H1 (cell line): ENCODE measurements at regions not wholly inside any gene's neighbourhood (a gene's known extent, or its start where the extent isn't known, plus 50 kb on each side); places are given as distances from the start of the nearest gene placed in this dataset.

Experiments used
- CTCF ChIA-PET: fragments of 300-600 bp; sonication (Branson Sonifier 250); formaldehyde crosslinking; loops from one replicate; lab custom pipeline; 2021; ENCODE audit not compliant: partially characterized antibody; lab: Charles Lee
- POLR2A ChIA-PET: fragments of 300-600 bp; sonication (Branson Sonifier 250); formaldehyde crosslinking; loops from one replicate; lab custom pipeline; 2021; ENCODE audit warnings: inconsistent platforms; ENCODE audit not compliant: partially characterized antibody; lab: Charles Lee
- DNase-seq, 2 experiments: peaks; one replicate each; pipeline versions ENCODE4 v3.0.0 to v3.0.0-alpha.2; 2010 to 2022; ENCODE audit warnings: low spot score in 2 of 2, low read depth in 1 of 2, mixed read lengths in 1 of 2
- FAIRE-seq: peaks from 2 replicates; lab custom pipeline; 2011; peaks lifted over from hg19 to GRCh38; lab: Jason Lieb, UNC
- H2AFZ ChIP-seq: 2 replicates; pipeline ENCODE4 v1.8.1; 2012; ENCODE audit warnings: low read length, inconsistent platforms
- H2AK5ac ChIP-seq: 2 replicates; pipeline ENCODE4 v1.6.1; 2013; ENCODE audit warnings: low read depth, low read length
- H2BK120ac ChIP-seq: replicated peaks from 2 replicates; pipeline ENCODE3; 2013; ENCODE audit warnings: low read depth, low read length, inconsistent platforms
- H2BK12ac ChIP-seq: 2 replicates; pipeline ENCODE4 v1.6.1; 2013; ENCODE audit warnings: low read depth, low read length
- H2BK15ac ChIP-seq: 2 replicates; pipeline ENCODE4 v1.6.1; 2013; ENCODE audit warnings: low read length
- H2BK20ac ChIP-seq: 2 replicates; pipeline ENCODE4 v1.6.1; 2013; ENCODE audit warnings: low read length
- H2BK5ac ChIP-seq: 2 replicates; pipeline ENCODE4 v1.6.1; 2013; ENCODE audit warnings: low read depth, low read length
- H3K14ac ChIP-seq: 2 replicates; pipeline ENCODE4 v1.6.1; 2013; ENCODE audit warnings: inconsistent platforms; ENCODE audit not compliant: insufficient read length
- H3K18ac ChIP-seq: 2 replicates; pipeline ENCODE4 v1.6.1; 2013; ENCODE audit warnings: low read length; ENCODE audit errors: extremely low read depth
- H3K23ac ChIP-seq: 2 replicates; pipeline ENCODE4 v1.6.1; 2013; ENCODE audit warnings: inconsistent platforms; ENCODE audit not compliant: insufficient read length
- H3K23me2 ChIP-seq: 2 replicates; pipeline ENCODE4 v1.6.1; 2013; ENCODE audit warnings: low read depth, low read length
- H3K27ac ChIP-seq: 2 replicates; pipeline ENCODE4 v1.6.1; 2011; ENCODE audit warnings: low read depth, low read length, inconsistent platforms
- H3K27me3 ChIP-seq, 4 experiments: replicated peaks in 1 of 4; 1 replicate in 1 of 4; 2 replicates in 3 of 4; pipeline versions ENCODE4 v1.6.1 to v1.8.1; 2011 to 2013; ENCODE audit warnings: low read length in 3 of 4, mild to moderate bottlenecking in 3 of 4, inconsistent platforms in 2 of 4, mixed read lengths in 2 of 4, moderate library complexity in 1 of 4; ENCODE audit not compliant: control insufficient read depth in 3 of 4, insufficient read depth in 3 of 4; ENCODE audit errors: extremely low read depth in 1 of 4
- H3K36me3 ChIP-seq, 4 experiments: 2 replicates each; pipeline versions ENCODE4 v1.6.1 to v1.8.1; 2011 to 2013; ENCODE audit warnings: mild to moderate bottlenecking in 4 of 4, low read length in 3 of 4, moderate library complexity in 2 of 4, control low read depth in 1 of 4, inconsistent platforms in 1 of 4; ENCODE audit not compliant: insufficient read depth in 4 of 4, control insufficient read depth in 2 of 4
- H3K4ac ChIP-seq: replicated peaks from 2 replicates; pipeline ENCODE3; 2013; ENCODE audit warnings: low read length, low read depth, mixed read lengths, inconsistent platforms; ENCODE audit not compliant: insufficient read length
- H3K4me1 ChIP-seq, 4 experiments: replicated peaks in 1 of 4; 1 replicate in 1 of 4; 2 replicates in 3 of 4; pipeline versions ENCODE4 v1.6.1 to v1.8.1; 2011 to 2013; ENCODE audit warnings: low read length in 3 of 4, inconsistent platforms in 2 of 4, mixed read lengths in 1 of 4; ENCODE audit not compliant: insufficient read depth in 4 of 4, control insufficient read depth in 3 of 4
- H3K4me2 ChIP-seq, 2 experiments: 2 replicates each; pipeline versions ENCODE4 v1.6.1 to v1.8.1; 2011 to 2013; ENCODE audit warnings: low read depth in 2 of 2, low read length in 2 of 2, control low read depth in 1 of 2, inconsistent platforms in 1 of 2, mild to moderate bottlenecking in 1 of 2; ENCODE audit not compliant: insufficient read depth in 1 of 2
- H3K4me3 ChIP-seq, 4 experiments: fragments of 200-600, 300-600 bp in 1 of 4; sonication (generic), shearing (Covaris generic), sonication (Bioruptor Twin) in 1 of 4; 2 replicates each; pipeline versions ENCODE4 v1.5.1 to v1.8.1; 2011 to 2016; ENCODE audit warnings: low read length in 4 of 4, low read depth in 3 of 4, control low read depth in 2 of 4, inconsistent platforms in 2 of 4, mild to moderate bottlenecking in 2 of 4, mixed read lengths in 1 of 4, moderate library complexity in 1 of 4; ENCODE audit not compliant: insufficient read depth in 2 of 4; ENCODE audit errors: extremely low read depth in 1 of 4
- H3K56ac ChIP-seq: replicated peaks from 2 replicates; pipeline ENCODE3; 2013; ENCODE audit warnings: low read depth, mild to moderate bottlenecking, mixed read lengths, low read length, inconsistent platforms; ENCODE audit not compliant: insufficient read length
- H3K79me1 ChIP-seq: 2 replicates; pipeline ENCODE4 v1.6.1; 2013; ENCODE audit warnings: low read depth, low read length, control low read depth
- H3K79me2 ChIP-seq, 2 experiments: 2 replicates each; pipeline versions ENCODE4 v1.6.1 to v1.8.1; 2012 to 2013; ENCODE audit warnings: low read length in 2 of 2, mild to moderate bottlenecking in 2 of 2, inconsistent platforms in 1 of 2; ENCODE audit not compliant: insufficient read depth in 2 of 2, control insufficient read depth in 1 of 2
- H3K9ac ChIP-seq, 4 experiments: replicated peaks in 1 of 4; 1 replicate in 1 of 4; 2 replicates in 3 of 4; pipeline versions ENCODE4 v1.6.1 to v1.8.1; 2011 to 2013; ENCODE audit warnings: low read depth in 3 of 4, low read length in 3 of 4, control low read depth in 2 of 4, mild to moderate bottlenecking in 2 of 4, moderate library complexity in 2 of 4, inconsistent platforms in 1 of 4; ENCODE audit errors: extremely low read depth in 1 of 4
- H3K9me3 ChIP-seq, 2 experiments: 2 replicates each; pipeline versions ENCODE4 v1.6.1 to v1.8.1; 2012 to 2013; ENCODE audit warnings: mild to moderate bottlenecking in 2 of 2, moderate library complexity in 2 of 2, control low read depth in 1 of 2, inconsistent platforms in 1 of 2, low read depth in 1 of 2, low read length in 1 of 2, mixed read lengths in 1 of 2; ENCODE audit not compliant: insufficient read depth in 2 of 2
- H4K20me1 ChIP-seq, 2 experiments: replicated peaks in 1 of 2; 2 replicates each; pipeline versions ENCODE3 to v1.8.1; 2011 to 2013; ENCODE audit warnings: inconsistent platforms in 2 of 2, low read length in 2 of 2, mild to moderate bottlenecking in 1 of 2; ENCODE audit not compliant: insufficient read depth in 2 of 2, control insufficient read depth in 1 of 2
- H4K5ac ChIP-seq: 2 replicates; pipeline ENCODE4 v1.6.1; 2013; ENCODE audit warnings: low read length, low read depth, mixed read lengths, inconsistent platforms; ENCODE audit not compliant: insufficient read length
- H4K8ac ChIP-seq: 2 replicates; pipeline ENCODE4 v1.8.0; 2013; ENCODE audit warnings: mild to moderate bottlenecking, moderate library complexity, low read length, inconsistent platforms; ENCODE audit not compliant: insufficient read depth; ENCODE audit errors: extremely low read depth
- H4K91ac ChIP-seq: replicated peaks from 2 replicates; pipeline ENCODE3; 2013; ENCODE audit warnings: low read length, mixed read lengths, inconsistent platforms; ENCODE audit not compliant: insufficient read length
- BCL11A ChIP-seq, 2 experiments: IDR thresholded peaks; one replicate each; pipeline ENCODE4 v1.6.1; 2011; ENCODE audit warnings: low read depth in 2 of 2, low read length in 2 of 2, mild to moderate bottlenecking in 2 of 2
- CEBPB ChIP-seq: IDR thresholded peaks from 2 replicates; pipeline ENCODE4 v1.6.1; 2012; ENCODE audit warnings: low read depth, low read length
- CTCF ChIP-seq, 3 experiments: IDR thresholded peaks; 1 replicate in 2 of 3; 2 replicates in 1 of 3; pipeline versions ENCODE4 v1.5.1 to v1.6.1; 2011; ENCODE audit warnings: low read length in 3 of 3, mild to moderate bottlenecking in 3 of 3, inconsistent platforms in 2 of 3, low read depth in 1 of 3, moderate library complexity in 1 of 3; ENCODE audit not compliant: insufficient read depth in 1 of 3; ENCODE audit errors: control extremely low read depth in 1 of 3
- HDAC2 ChIP-seq, 2 experiments: fragments of 300-600 bp in 1 of 2; sonication (generic) in 1 of 2; IDR thresholded peaks; 2 replicates each; pipeline ENCODE4 v1.6.1; 2011 to 2012; ENCODE audit warnings: low read depth in 2 of 2, low read length in 2 of 2, mild to moderate bottlenecking in 2 of 2, moderate library complexity in 2 of 2, borderline replicate concordance in 1 of 2, inconsistent platforms in 1 of 2
- JUND ChIP-seq: IDR thresholded peaks from 2 replicates; pipeline ENCODE4 v1.6.1; 2011; ENCODE audit warnings: mild to moderate bottlenecking, improper control_type of control experiment, low read length
- MAFK ChIP-seq: IDR thresholded peaks from 2 replicates; pipeline ENCODE4 v1.6.1; 2012; ENCODE audit warnings: low read depth, mild to moderate bottlenecking, improper control_type of control experiment, low read length
- RAD21 ChIP-seq, 2 experiments: IDR thresholded peaks in 1 of 2; conservative IDR thresholded peaks in 1 of 2; 2 replicates each; pipeline ENCODE4 v1.6.1; 2011; ENCODE audit warnings: low read depth in 2 of 2, low read length in 2 of 2, improper control_type of control experiment in 1 of 2, inconsistent platforms in 1 of 2, mild to moderate bottlenecking in 1 of 2, moderate library complexity in 1 of 2
- RBBP5 ChIP-seq: IDR thresholded peaks from 2 replicates; pipeline ENCODE4 v1.7.1; 2012; ENCODE audit warnings: low read depth, mild to moderate bottlenecking, inconsistent platforms, low read length, moderate library complexity, borderline replicate concordance
- RXRA ChIP-seq: IDR thresholded peaks from 2 replicates; pipeline ENCODE4 v1.6.1; 2011; ENCODE audit warnings: low read depth, mild to moderate bottlenecking, low read length, moderate library complexity; ENCODE audit not compliant: insufficient read depth
- SIRT6 ChIP-seq: IDR thresholded peaks from one replicate; pipeline ENCODE4 v1.7.1; 2012; ENCODE audit warnings: low read length, inconsistent platforms
- SRF ChIP-seq: IDR thresholded peaks from 2 replicates; pipeline ENCODE4 v1.6.1; 2011; ENCODE audit warnings: mild to moderate bottlenecking, low read depth, low read length, moderate library complexity
- ZNF274 ChIP-seq: IDR thresholded peaks from 2 replicates; pipeline ENCODE4 v1.7.0; 2012; ENCODE audit warnings: low read length, borderline replicate concordance; ENCODE audit errors: extremely low read depth
- WGBS, 2 experiments: shearing (Covaris generic) in 1 of 2; methylation state at CpG; one replicate each; pipeline versions ENCODE4 v1.1.6 to v1.1.7; 2013 to 2015; ENCODE audit warnings: low lambda C conversion rate in 2 of 2, mixed read lengths in 2 of 2, inconsistent platforms in 1 of 2, low coverage in 1 of 2, missing lambda C conversion rate in 1 of 2; ENCODE audit not compliant: insufficient replicate concordance in 2 of 2, insufficient coverage in 1 of 2, insufficient read length in 1 of 2; ENCODE audit errors: extremely low coverage in 1 of 2, missing lambda C conversion rate in 1 of 2; 5-methylcytosine and 5-hydroxymethylcytosine counted together

GRCh38 chr3:127475391-127475790 is 115.1 kb downstream of the TPRA1 start:
- Histone ChIP-seq H2BK20ac (no peak overlapping the region), H2BK5ac (no peak overlapping the region), H4K8ac (no peak overlapping the region), H3K23ac (no peak overlapping the region), H3K14ac (no peak overlapping the region), H3K36me3 (no peaks in the 10 kb centered on the region), H3K4me1 (peaks cover 0 to 10% (median 7%) of the 10 kb centered on the region in 4 experiments; a peak in 4 of 7 replicates), H3K79me1 (no peaks in the 10 kb centered on the region), H4K20me1 (no peaks in the 10 kb centered on the region), H2AFZ (no peak overlapping the region), H3K27ac (no peak overlapping the region), H3K56ac (no peak overlapping the region), H3K27me3 (no peaks in the 10 kb centered on the region), H4K5ac (no peak overlapping the region), H2BK15ac (no peak overlapping the region), H2AK5ac (no peak overlapping the region), H3K23me2 (no peaks in the 10 kb centered on the region; the same call in 1 of the 2 replicates), H3K4me2 (no peak overlapping the region), H4K91ac (no peak overlapping the region), H3K4ac (no peak overlapping the region), H2BK120ac (no peak overlapping the region), H3K9me3 (no peaks in the 10 kb centered on the region), H3K79me2 (no peaks in the 10 kb centered on the region), H3K18ac (no peak overlapping the region), H3K9ac (no peak overlapping the region), H2BK12ac (no peak overlapping the region), H3K4me3 (no peak overlapping the region)
- no peak for DNase-seq
- FAIRE-seq, result no peak
- POLR2A ChIA-PET, result no interaction called here
- CTCF ChIA-PET, result interaction anchor here (1.2 to 5.0 kb wide), 7 partner anchors 9 to 193 kb away, joined by 3 to 69 read pairs (median 4); partner anchors contain the start of gene PRR20G
- 86% methylated on average over 6 of the region's 7 CpGs; no CpG with 5 or more reads in 1 of the 2 experiments for WGBS, 2 experiments
- no peak for TF ChIP-seq SRF
- no peak for TF ChIP-seq MAFK
- TF ChIP-seq BCL11A (IDR thresholded peaks at IDR 0.05; ENCODE audit: low read depth in 2 of 2, low read length in 2 of 2), result no peak
- TF ChIP-seq RXRA, result no peak
- TF ChIP-seq SIRT6, result no peak
- no peak for TF ChIP-seq CTCF (IDR thresholded peaks at IDR 0.05; ENCODE audit: control extremely low read depth in 1 of 3, insufficient read depth in 1 of 3, low read depth in 1 of 3, low read length in 3 of 3)
- no peak for TF ChIP-seq JUND
- no peak for TF ChIP-seq RAD21 (IDR thresholded peaks at IDR 0.05 in 1 of 2, conservative IDR thresholded peaks at IDR 0.05 in 1 of 2; ENCODE audit: low read depth in 2 of 2, low read length in 2 of 2)
- no peak for TF ChIP-seq RBBP5
- no peak for TF ChIP-seq ZNF274
- no peak for TF ChIP-seq HDAC2 (IDR thresholded peaks at IDR 0.05; ENCODE audit: borderline replicate concordance in 1 of 2, low read depth in 2 of 2, low read length in 2 of 2)
- TF ChIP-seq CEBPB, result no peak
